GM23248 (cell line): ENCODE measurements at regions not wholly inside any gene's neighbourhood (a gene's known extent, or its start where the extent isn't known, plus 50 kb on each side); places are given as distances from the start of the nearest gene placed in this dataset.

Experiments used
- EZH2 ChIP-seq: fragments of 200-600 bp; sonication (generic); IDR thresholded peaks from 2 replicates; pipeline ENCODE4 v1.6.1; 2018; ENCODE audit warnings: antibody characterized with exemption, mild to moderate bottlenecking; ENCODE audit not compliant: insufficient read depth, poor library complexity, severe bottlenecking
- EZH2phosphoT487 ChIP-seq: fragments of 200-600 bp; sonication (generic); IDR thresholded peaks from 2 replicates; pipeline ENCODE4 v1.6.1; 2018; ENCODE audit warnings: antibody characterized with exemption, moderate library complexity, mild to moderate bottlenecking, low read depth; ENCODE audit not compliant: insufficient read depth

DNA sequence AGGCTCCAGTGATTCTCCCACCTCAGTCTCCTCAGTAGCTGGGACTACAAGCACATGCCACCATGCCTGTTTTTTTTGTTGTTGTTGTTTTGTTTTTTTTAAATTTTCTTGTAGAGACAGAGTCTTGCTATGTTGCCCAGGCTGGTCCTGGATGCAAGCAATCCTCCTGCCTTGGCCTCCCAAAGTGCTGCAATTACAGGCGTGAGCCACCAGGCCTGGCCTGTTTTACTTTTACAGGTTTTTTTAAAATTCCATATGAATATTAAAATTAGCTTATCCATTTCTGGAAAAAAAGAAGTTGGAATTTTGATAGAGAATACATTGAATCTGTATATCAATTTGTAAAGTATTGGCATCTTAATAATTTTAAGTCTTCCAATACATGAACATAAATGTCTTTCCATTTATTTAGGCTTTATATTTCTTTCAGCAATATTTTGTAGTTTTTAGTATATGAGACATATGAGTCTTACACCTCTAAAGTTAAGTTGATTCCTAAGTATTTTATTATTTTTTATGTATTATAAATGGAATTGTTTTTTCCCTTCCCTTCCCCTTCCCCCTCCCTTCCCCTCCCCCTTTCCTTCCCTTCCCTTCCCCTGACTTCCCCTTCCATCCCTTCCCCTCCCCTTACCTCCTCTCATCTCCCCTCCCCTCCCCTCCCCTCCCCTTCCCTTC is 323.5 kb upstream of the SALL1 start:
- TF ChIP-seq EZH2phosphoT487 (no peak), EZH2 (no peak)
